ENCODE measurements at regions not wholly inside any gene's neighbourhood (a gene's known extent, or its start where the extent isn't known, plus 50 kb on each side); places are given as distances from the start of the nearest gene placed in this dataset.
A peak's percentile ranks its signal among the peaks of the same experiment; 100 is the strongest.
"Not testable (repeated sequence)": the region's sequence is repeated elsewhere in the genome, so short reads cannot be mapped to it uniquely, and the experiment has no call there.

GRCh38 chr6:14242912-14243311, 125.3 kb downstream of the CD83 start:
- POLR2A ChIA-PET, result interaction anchor here (0.6 to 0.7 kb wide), 2 partner anchors 9 to 1162 kb away, joined by 3 to 4 read pairs; no protein-coding TSS in a partner anchor
- not testable (repeated sequence) for H3K4me3 Mint-ChIP-seq
- peaks cover 0 to 10% (median 7%) of the 10 kb centered on the region in 3 donors for H3K36me3 Mint-ChIP-seq

DNA sequence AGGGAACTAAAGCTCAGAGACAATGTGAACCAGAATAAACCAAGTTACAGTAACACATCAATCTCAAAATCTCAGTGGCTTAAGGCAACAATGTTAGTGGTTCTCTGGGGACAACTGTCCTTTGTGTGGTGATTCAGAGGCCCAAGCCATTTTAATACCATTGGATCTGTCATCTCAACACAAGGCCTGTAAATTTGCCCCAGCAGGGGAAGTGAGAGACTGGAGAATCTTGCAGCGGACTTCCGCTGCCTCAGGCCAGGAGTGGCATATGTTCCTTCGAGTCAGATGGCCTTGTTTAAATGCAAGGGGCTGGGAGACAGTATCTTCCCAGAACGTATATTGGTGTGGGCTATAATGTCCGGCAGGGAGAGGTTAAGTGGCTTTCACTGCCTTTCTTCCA, 126.0 kb downstream of the CD83 start:
- Mint-ChIP-seq H3K4me1 (peaks cover 5 to 14% (median 7%) of the 10 kb centered on the region in 4 donors), H3K9me3 (peaks cover 0 to 7% (median 2%) of the 10 kb centered on the region in 9 donors), H3K27me3 (no peaks in the 10 kb centered on the region), H3K27ac (no peak overlapping the region), H3K4me3 (no peak overlapping the region), H3K36me3 (peaks cover 0 to 6% (median 5%) of the 10 kb centered on the region in 3 donors)
- ATAC-seq, result no peak
- DNase-seq, result no peak
- POLR2A ChIA-PET, result interaction anchor here (0.7 kb wide), 1 partner anchor 8 kb away, joined by 3 read pairs; no protein-coding TSS in a partner anchor

More at GRCh38 chr6:14242912-14243311, 125.3 kb downstream of the CD83 start:
- not testable (repeated sequence) for ATAC-seq, DNase-seq, H3K9me3 Mint-ChIP-seq, H3K27me3 Mint-ChIP-seq, H3K27ac Mint-ChIP-seq
- peaks cover 5 to 14% (median 7%) of the 10 kb centered on the region in 4 donors for H3K4me1 Mint-ChIP-seq

DNA sequence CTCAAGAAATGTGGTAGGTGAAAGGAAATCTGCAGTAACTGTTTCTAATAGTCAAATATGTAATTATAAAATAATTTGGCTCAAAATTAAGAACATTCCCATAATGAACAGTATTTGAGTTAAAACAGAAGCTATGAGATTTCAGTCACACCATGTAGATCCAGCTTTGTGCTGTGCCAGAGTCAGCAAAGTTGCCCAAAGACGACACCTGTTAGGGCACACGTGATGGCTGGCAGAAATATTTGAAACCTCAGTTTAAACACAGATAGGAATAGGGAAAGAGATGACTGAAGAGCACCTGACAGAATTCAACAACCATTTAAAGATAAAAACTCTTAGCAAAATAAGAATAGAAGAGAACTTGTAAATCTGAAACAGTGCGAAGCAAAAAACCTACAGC, 129.3 kb downstream of the CD83 start:
- Mint-ChIP-seq H3K27me3 (no peaks in the 10 kb centered on the region), H3K36me3 (no peaks in the 10 kb centered on the region), H3K27ac (no peak overlapping the region), H3K4me1 (no peaks in the 10 kb centered on the region), H3K4me3 (no peak overlapping the region), H3K9me3 (peaks cover 0 to 3% (median 0%) of the 10 kb centered on the region in 9 donors)
- no peak for DNase-seq
- POLR2A ChIA-PET, result no interaction called here
- no peak for ATAC-seq

- no peak overlapping the region for H3K27ac Mint-ChIP-seq
- H3K4me3 Mint-ChIP-seq, result no peak overlapping the region
- no peaks in the 10 kb centered on the region for H3K27me3 Mint-ChIP-seq
- POLR2A ChIA-PET, result no interaction called here
- DNase-seq, result no peak
- ATAC-seq, result no peak
- H3K4me1 Mint-ChIP-seq, result peaks cover 2 to 19% (median 7%) of the 10 kb centered on the region in 4 donors
- no peaks in the 10 kb centered on the region for H3K9me3 Mint-ChIP-seq
- no peaks in the 10 kb centered on the region for H3K36me3 Mint-ChIP-seq
These were observed 133.0 kb downstream of the CD83 start for GRCh38 chr6:14250573-14250972.

- Mint-ChIP-seq H3K9me3 (no peaks in the 10 kb centered on the region), H3K4me1 (peaks cover 2 to 19% (median 7%) of the 10 kb centered on the region in 4 donors), H3K36me3 (no peaks in the 10 kb centered on the region), H3K27ac (no peak overlapping the region), H3K4me3 (no peak overlapping the region), H3K27me3 (no peaks in the 10 kb centered on the region)
- no peak for ATAC-seq
- POLR2A ChIA-PET, result interaction anchor here (1.1 kb wide), 1 partner anchor 9 kb away, joined by 3 read pairs; no protein-coding TSS in a partner anchor
- no peak for DNase-seq
These were observed 134.8 kb downstream of the CD83 start for GRCh38 chr6:14252271-14252850.

DNA sequence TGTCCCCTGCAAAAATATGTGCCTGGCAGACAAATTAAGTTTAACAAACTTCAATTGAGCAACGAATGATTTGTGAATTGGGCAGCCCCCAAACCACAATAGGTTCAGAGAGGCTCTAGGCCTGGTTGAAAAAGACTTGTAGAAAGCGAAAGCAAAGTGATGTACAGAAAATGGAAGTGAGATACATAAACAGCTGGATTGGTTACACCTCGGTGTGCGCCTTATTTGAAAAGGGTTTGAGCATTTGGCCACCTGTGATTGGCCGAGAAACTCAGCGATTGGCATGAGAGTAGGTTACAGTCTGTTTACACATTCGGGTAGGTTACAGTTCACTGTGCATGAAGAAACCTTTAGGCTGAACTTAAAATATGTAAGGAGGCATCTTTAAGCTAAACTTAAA, 136.9 kb downstream of the CD83 start:
- ATAC-seq, result peak in 1 of 2 donors; percentile 20
- POLR2A ChIA-PET, result no interaction called here
- Mint-ChIP-seq H3K4me3 (peak overlapping the region in 1 of 10 donors; percentile 20), H3K4me1 (peaks cover 2 to 19% (median 7%) of the 10 kb centered on the region in 4 donors), H3K36me3 (no peaks in the 10 kb centered on the region), H3K27me3 (no peaks in the 10 kb centered on the region), H3K27ac (peak overlapping the region in 2 of 10 donors; percentile 5 to 14), H3K9me3 (peaks cover 0 to 2% (median 0%) of the 10 kb centered on the region in 9 donors)
- no peak for DNase-seq

GRCh38 chr6:14255916-14256315, 138.3 kb downstream of the CD83 start:
- H3K36me3 Mint-ChIP-seq, result peaks cover 0 to 3% (median 0%) of the 10 kb centered on the region in 3 donors
- peaks cover 2 to 19% (median 7%) of the 10 kb centered on the region in 4 donors for H3K4me1 Mint-ChIP-seq
- ATAC-seq (no peak), DNase-seq (no peak)
- peaks cover 0 to 7% (median 3%) of the 10 kb centered on the region in 9 donors for H3K9me3 Mint-ChIP-seq
- no peak overlapping the region for H3K27ac Mint-ChIP-seq
- no peak overlapping the region for H3K4me3 Mint-ChIP-seq
- POLR2A ChIA-PET, result no interaction called here
- H3K27me3 Mint-ChIP-seq, result no peaks in the 10 kb centered on the region

GRCh38 chr6:14258117-14258516, 140.5 kb downstream of the CD83 start:
- POLR2A ChIA-PET, result no interaction called here
- Mint-ChIP-seq H3K27ac (peak overlapping the region in 1 of 10 donors; percentile 50), H3K4me1 (peaks cover 2 to 15% (median 7%) of the 10 kb centered on the region in 4 donors), H3K4me3 (no peak overlapping the region), H3K9me3 (peaks cover 0 to 13% (median 4%) of the 10 kb centered on the region in 9 donors), H3K36me3 (peaks cover 0 to 4% (median 2%) of the 10 kb centered on the region in 3 donors), H3K27me3 (no peaks in the 10 kb centered on the region)
- ATAC-seq (no peak), DNase-seq (no peak)

GRCh38 chr6:14258695-14259593, 141.4 kb downstream of the CD83 start:
- peak overlapping the region in 2 of 10 donors; percentile 24 to 43 for H3K27ac Mint-ChIP-seq
- peaks cover 0 to 7% (median 2%) of the 10 kb centered on the region in 3 donors for H3K36me3 Mint-ChIP-seq
- H3K4me3 Mint-ChIP-seq, result no peak overlapping the region
- no peak for ATAC-seq
- no peaks in the 10 kb centered on the region for H3K27me3 Mint-ChIP-seq
- POLR2A ChIA-PET, result interaction anchor here (0.6 kb wide), 1 partner anchor 463 kb away, joined by 4 read pairs; no protein-coding TSS in a partner anchor
- no peak for DNase-seq
- peaks cover 3 to 22% (median 5%) of the 10 kb centered on the region in 9 donors for H3K9me3 Mint-ChIP-seq
- peaks cover 2 to 10% (median 6%) of the 10 kb centered on the region in 4 donors for H3K4me1 Mint-ChIP-seq

GRCh38 chr6:14259594-14260152, 142.1 kb downstream of the CD83 start:
- H3K4me1 Mint-ChIP-seq, result peaks cover 0 to 4% (median 1%) of the 10 kb centered on the region in 4 donors
- POLR2A ChIA-PET, result interaction anchor here (0.6 kb wide), 1 partner anchor 463 kb away, joined by 4 read pairs; no protein-coding TSS in a partner anchor
- peaks cover 0 to 11% (median 5%) of the 10 kb centered on the region in 3 donors for H3K36me3 Mint-ChIP-seq
- no peak overlapping the region for H3K27ac Mint-ChIP-seq
- peaks cover 5 to 28% (median 11%) of the 10 kb centered on the region in 9 donors for H3K9me3 Mint-ChIP-seq
- DNase-seq (no peak), ATAC-seq (no peak)
- no peaks in the 10 kb centered on the region for H3K27me3 Mint-ChIP-seq
- no peak overlapping the region for H3K4me3 Mint-ChIP-seq

DNA sequence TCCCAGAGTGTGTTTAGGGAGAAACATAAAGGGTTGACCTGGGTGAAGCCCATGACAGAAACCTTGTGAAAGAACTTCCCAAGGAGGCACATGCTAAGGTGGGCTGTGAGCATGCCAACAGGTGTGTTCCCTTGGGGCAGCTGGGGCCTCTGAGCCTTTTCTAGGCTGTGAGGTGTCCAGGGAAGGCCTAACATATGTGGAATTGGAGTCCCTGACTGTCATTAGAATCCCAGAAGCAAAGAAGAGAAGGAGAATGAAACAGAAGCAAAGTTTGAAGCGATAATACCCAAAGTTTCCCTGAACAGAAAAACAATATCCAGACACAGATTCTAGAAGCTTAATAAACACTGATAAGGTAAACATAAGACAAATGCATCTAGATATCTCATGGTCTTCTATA, 143.3 kb downstream of the CD83 start:
- ATAC-seq, result no peak
- H3K36me3 Mint-ChIP-seq, result peaks cover 0 to 11% (median 5%) of the 10 kb centered on the region in 3 donors
- POLR2A ChIA-PET, result no interaction called here
- peaks cover 0 to 2% (median 0%) of the 10 kb centered on the region in 4 donors for H3K4me1 Mint-ChIP-seq
- no peak for DNase-seq
- peaks cover 5 to 29% (median 11%) of the 10 kb centered on the region in 9 donors for H3K9me3 Mint-ChIP-seq
- H3K27me3 Mint-ChIP-seq, result no peaks in the 10 kb centered on the region
- no peak overlapping the region for H3K27ac Mint-ChIP-seq
- no peak overlapping the region for H3K4me3 Mint-ChIP-seq

GRCh38 chr6:14263881-14264424, 146.4 kb downstream of the CD83 start:
- Mint-ChIP-seq H3K27me3 (no peaks in the 10 kb centered on the region), H3K4me3 (no peak overlapping the region), H3K36me3 (peaks cover 0 to 11% (median 5%) of the 10 kb centered on the region in 3 donors), H3K9me3 (peaks cover 5 to 29% (median 11%) of the 10 kb centered on the region in 9 donors), H3K27ac (no peak overlapping the region), H3K4me1 (peaks cover 0 to 16% (median 3%) of the 10 kb centered on the region in 4 donors)
- DNase-seq (no peak), ATAC-seq (no peak)
- POLR2A ChIA-PET, result no interaction called here

All from naive thymus-derived CD8-positive, alpha-beta T cell (primary cell).